ENCODE measurements at regions not wholly inside any gene's neighbourhood (a gene's known extent, or its start where the extent isn't known, plus 50 kb on each side); places are given as distances from the start of the nearest gene placed in this dataset.

DNA sequence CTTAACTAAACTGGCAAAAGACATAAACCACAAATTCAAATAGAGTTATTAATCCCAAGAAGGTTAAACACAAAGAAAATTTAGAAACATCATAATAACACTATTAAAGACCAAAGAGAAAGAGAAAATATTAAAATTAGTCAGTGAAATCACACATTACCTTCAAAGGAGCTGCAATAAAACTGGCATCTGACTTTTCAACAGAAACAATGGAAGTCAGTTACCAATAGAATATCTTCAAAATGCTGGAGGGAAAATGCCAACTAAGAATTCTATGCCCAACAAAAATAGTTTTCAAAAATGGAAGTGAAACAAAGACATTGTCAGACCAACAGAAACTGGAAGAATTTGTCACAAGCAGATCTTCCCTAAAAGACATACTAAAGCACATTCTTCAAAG is 68.7 kb upstream of the RNF7 start:
- no peak for ATAC-seq

DNA sequence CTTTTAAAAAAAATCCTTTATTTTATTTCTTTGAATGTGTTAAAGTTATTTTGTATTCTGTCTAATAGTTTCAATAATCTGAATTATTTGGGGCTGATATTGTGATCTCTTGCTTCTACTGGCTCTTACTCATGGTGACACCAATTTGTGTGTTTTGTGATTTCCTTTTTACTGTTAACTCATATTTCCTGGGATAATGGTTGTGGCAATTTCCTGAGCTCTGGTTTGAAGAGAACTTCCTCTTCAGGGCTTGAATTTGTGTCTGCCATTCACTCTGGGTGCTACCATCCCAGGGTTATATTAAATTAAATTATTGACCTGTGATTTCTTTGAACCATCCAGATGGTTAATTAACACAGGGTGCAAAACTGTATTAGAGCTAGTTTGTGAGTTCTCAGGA is 60.4 kb upstream of the RNF7 start:
- ATAC-seq: no peak

DNA sequence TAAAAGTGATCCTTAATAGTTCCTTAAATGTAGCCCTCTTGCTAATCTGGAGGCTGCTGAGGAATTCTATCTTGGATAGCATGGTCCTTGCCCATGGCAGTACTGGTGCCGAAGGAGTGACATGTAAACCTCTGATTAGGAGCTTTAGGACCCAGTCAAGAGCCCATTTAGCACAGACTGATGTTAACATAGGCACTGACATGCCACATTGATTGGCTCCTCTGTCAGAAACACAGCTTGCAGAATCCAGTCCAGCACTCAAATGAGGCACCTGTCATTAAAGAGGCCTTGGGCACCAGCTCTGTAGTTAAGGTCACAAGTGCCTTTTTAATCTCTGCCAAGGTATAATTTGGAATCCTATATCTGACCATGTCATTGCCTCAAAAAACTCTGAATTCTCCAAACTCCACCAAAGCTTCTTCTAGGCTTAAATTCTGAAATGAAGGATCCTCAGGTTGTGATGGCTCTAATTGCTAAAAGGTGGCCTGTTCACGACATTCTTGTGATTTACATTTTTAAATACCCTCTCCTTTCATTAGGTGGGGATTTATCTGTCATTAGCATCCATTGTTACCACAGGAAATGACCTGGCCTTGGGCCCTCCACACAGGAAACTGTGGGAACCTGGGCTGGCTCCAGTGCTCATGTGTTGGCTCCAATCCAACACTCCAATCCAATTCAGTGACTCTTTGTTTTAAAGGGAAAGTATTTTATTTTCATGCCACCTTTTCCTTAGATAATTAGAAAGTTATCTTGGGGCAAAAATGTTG is 57.3 kb upstream of the RNF7 start:
- no peak for ATAC-seq

DNA sequence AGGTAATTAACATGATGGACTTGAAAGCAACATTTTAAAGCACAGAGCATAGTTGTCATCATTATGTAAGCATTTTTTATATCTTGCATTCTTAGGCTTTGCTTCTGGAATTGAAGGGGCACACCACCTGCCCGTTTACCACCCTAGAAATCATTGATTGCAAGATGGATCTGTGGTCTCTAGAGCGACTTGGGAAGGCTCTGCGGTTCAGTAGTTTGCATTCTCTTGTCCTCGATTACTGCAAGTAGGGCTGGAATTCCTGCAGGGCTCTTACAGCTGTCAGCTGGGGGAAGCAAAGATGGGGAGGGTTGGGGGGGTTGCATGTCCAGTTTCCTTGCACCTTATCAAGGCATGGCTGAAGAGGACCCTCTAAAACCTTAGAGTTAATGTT is 56.7 kb upstream of the RNF7 start:
- no peak for ATAC-seq

DNA sequence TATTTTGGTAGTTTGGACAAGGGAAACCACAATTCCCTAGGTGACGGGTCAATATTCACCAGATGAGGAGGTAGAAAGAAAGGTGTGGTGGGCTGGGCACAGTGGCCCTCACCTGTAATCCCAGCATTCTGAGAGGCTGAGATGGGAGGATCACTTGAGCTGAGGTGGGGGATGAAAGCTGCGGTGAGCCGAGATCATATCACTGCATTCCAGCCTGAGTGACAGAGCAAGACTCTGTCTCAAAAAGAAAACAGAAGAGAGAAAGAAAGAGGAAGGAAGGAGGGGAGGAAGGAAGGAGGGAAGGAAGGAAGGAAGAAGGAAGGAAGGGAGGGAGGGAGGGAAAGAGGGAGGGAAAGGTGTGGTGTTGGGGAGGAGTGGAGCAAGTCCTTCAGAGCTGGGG is 56.1 kb upstream of the RNF7 start:
- ATAC-seq: no peak

DNA sequence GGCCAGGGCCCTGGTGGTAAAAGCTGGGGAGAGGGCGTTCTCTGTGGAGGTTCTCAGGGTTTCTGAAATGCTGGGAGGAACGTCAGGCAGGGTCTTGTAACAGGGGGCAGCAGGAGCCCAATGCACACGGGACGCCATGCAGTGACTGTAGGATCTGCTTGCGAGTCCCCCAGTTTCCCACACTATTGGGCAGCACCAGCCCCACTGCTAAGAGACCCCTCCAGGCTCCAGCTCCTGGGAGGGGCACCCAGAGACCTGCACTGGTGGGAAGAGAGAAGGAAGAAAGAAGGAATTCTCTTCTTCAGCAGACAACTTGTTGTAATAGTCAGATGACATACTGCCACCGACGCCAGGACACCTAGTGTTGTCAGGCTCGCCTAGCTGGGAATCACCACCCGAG is 55.2 kb upstream of the RNF7 start:
- no peak for ATAC-seq

DNA sequence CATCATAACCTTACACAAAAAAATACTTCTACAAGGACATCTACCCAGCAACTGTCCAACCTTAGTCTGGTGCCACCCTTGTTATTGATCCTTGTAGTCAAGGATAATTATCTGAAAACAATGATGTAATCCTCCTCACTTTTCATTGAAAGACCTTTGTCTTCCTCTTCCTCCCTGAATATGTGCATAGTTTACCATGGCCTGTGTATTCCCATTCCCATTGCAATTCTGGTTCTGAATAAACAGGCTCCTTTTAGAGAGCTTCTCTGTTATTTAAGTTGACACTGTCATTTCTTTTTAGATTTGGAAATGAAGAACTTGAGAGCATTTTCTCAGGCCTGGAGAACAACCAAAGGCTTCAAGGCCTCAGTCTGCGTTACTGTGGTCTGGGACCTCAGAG is 53.3 kb upstream of the RNF7 start:
- no peak for ATAC-seq

DNA sequence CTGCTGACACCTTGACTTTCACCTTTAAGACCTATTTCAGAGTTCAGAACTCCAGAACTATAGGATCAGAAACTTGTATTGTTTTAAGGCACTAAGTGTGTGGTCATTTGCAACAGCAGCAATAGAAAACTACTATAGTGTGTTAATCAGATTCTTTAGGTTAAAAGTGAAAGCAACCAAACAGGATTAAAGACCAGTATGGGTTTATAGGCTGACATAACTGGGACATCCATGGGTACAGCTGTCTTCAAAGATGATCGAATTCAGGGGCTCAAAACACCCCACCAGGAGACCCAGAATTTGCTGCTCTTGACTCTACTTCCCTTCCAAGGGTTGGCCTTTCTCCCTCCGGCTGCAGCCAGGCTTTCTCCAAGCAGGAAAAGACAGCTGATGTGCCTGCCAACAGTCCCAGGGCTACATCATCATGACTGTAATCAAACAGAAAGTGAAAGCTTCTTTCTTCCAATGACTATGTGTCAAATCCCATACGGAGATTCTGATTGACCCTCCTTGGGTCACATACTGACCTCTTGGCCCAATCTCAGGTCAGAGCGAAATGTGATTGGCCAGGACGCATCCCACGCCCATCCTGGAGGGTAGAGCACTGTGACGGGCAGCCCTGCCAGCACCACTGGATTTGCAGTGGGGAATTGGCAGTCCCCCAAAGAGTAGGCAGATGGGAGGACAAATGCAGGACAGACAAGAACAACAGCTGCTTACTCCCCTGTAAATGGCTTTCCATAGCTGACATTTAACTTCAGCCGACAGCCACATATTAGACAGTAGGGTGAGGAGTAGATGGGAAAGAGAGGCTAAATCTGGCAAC is 51.4 kb upstream of the RNF7 start:
- peak; percentile 72 for ATAC-seq
